Ishikawa (cell line): ENCODE measurements at regions not wholly inside any gene's neighbourhood (a gene's known extent, or its start where the extent isn't known, plus 50 kb on each side); places are given as distances from the start of the nearest gene placed in this dataset.

Experiments used
- CEBPB ChIP-seq: IDR thresholded peaks from 2 replicates; pipeline ENCODE4 v1.6.1; 2012
- CREB1 ChIP-seq: IDR thresholded peaks from 2 replicates; pipeline ENCODE4 v1.6.1; 2012; ENCODE audit warnings: low read depth
- EGR1 ChIP-seq: IDR thresholded peaks from 2 replicates; pipeline ENCODE4 v1.6.1; 2012
- EP300 ChIP-seq: IDR thresholded peaks from 2 replicates; pipeline ENCODE4 v1.6.1; 2012; ENCODE audit warnings: borderline replicate concordance
- FOXM1 ChIP-seq: IDR thresholded peaks from 2 replicates; pipeline ENCODE4 v1.6.1; 2012; ENCODE audit warnings: low read depth, borderline replicate concordance
- NFIC ChIP-seq: IDR thresholded peaks from 2 replicates; pipeline ENCODE4 v1.6.1; 2012
- RAD21 ChIP-seq: IDR thresholded peaks from 2 replicates; pipeline ENCODE4 v1.6.1; 2012; ENCODE audit warnings: low read depth
- TAF1 ChIP-seq: IDR thresholded peaks from 2 replicates; pipeline ENCODE4 v1.6.1; 2012; ENCODE audit warnings: low read depth, mild to moderate bottlenecking
- TCF12 ChIP-seq: IDR thresholded peaks from 2 replicates; pipeline ENCODE4 v1.6.1; 2012; ENCODE audit warnings: low read depth
- TEAD4 ChIP-seq: IDR thresholded peaks from 2 replicates; pipeline ENCODE4 v1.6.1; 2012
- YY1 ChIP-seq: IDR thresholded peaks from 2 replicates; pipeline ENCODE4 v1.6.1; 2012; ENCODE audit warnings: low read depth
- ZBTB7A ChIP-seq: IDR thresholded peaks from 2 replicates; pipeline ENCODE4 v1.6.1; 2012; ENCODE audit warnings: low read depth
- TF ChIP-seq, protein P1 (sequence below): IDR thresholded peaks from 2 replicates; pipeline ENCODE4 v1.6.1; 2012
- TF ChIP-seq, protein P2 (sequence below): IDR thresholded peaks from 2 replicates; pipeline ENCODE4 v1.6.1; 2012
- TF ChIP-seq, protein P3 (sequence below): IDR thresholded peaks from 2 replicates; pipeline ENCODE4 v1.6.1; 2012; ENCODE audit warnings: low read depth, mild to moderate bottlenecking

DNA sequence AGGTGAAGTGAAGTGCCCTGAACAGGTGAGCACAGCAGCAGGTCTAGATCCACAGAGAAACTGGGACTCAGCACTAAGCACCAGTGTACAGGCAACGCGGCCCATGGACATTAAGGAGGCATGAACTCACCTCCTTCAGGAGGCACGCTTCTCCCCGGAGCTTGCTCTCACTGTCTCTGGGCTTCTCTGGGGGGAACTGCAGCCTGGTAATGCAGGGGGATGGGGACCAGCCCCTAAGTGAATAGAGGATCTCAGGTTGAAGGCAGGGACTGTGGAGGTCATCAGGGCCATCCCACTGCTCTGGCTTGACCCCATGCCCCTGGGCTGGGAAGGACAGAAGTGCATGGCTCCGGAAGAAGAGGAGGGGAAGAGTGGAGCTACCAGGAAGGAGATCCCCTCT, 495.6 kb upstream of the B3GAT1 start:
- TF ChIP-seq CREB1 (no peak), CEBPB (no peak), EGR1 (no peak), ZBTB7A (no peak), TEAD4 (no peak), NFIC (no peak), TCF12 (no peak), TAF1 (no peak), YY1 (no peak), EP300 (no peak), RAD21 (no peak), FOXM1 (no peak)
- TF ChIP-seq, protein P1, sequence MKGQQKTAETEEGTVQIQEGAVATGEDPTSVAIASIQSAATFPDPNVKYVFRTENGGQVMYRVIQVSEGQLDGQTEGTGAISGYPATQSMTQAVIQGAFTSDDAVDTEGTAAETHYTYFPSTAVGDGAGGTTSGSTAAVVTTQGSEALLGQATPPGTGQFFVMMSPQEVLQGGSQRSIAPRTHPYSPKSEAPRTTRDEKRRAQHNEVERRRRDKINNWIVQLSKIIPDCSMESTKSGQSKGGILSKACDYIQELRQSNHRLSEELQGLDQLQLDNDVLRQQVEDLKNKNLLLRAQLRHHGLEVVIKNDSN: no peak
- TF ChIP-seq, protein P2, sequence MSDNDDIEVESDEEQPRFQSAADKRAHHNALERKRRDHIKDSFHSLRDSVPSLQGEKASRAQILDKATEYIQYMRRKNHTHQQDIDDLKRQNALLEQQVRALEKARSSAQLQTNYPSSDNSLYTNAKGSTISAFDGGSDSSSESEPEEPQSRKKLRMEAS: no peak
- TF ChIP-seq, protein P3, sequence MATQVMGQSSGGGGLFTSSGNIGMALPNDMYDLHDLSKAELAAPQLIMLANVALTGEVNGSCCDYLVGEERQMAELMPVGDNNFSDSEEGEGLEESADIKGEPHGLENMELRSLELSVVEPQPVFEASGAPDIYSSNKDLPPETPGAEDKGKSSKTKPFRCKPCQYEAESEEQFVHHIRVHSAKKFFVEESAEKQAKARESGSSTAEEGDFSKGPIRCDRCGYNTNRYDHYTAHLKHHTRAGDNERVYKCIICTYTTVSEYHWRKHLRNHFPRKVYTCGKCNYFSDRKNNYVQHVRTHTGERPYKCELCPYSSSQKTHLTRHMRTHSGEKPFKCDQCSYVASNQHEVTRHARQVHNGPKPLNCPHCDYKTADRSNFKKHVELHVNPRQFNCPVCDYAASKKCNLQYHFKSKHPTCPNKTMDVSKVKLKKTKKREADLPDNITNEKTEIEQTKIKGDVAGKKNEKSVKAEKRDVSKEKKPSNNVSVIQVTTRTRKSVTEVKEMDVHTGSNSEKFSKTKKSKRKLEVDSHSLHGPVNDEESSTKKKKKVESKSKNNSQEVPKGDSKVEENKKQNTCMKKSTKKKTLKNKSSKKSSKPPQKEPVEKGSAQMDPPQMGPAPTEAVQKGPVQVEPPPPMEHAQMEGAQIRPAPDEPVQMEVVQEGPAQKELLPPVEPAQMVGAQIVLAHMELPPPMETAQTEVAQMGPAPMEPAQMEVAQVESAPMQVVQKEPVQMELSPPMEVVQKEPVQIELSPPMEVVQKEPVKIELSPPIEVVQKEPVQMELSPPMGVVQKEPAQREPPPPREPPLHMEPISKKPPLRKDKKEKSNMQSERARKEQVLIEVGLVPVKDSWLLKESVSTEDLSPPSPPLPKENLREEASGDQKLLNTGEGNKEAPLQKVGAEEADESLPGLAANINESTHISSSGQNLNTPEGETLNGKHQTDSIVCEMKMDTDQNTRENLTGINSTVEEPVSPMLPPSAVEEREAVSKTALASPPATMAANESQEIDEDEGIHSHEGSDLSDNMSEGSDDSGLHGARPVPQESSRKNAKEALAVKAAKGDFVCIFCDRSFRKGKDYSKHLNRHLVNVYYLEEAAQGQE: no peak

DNA sequence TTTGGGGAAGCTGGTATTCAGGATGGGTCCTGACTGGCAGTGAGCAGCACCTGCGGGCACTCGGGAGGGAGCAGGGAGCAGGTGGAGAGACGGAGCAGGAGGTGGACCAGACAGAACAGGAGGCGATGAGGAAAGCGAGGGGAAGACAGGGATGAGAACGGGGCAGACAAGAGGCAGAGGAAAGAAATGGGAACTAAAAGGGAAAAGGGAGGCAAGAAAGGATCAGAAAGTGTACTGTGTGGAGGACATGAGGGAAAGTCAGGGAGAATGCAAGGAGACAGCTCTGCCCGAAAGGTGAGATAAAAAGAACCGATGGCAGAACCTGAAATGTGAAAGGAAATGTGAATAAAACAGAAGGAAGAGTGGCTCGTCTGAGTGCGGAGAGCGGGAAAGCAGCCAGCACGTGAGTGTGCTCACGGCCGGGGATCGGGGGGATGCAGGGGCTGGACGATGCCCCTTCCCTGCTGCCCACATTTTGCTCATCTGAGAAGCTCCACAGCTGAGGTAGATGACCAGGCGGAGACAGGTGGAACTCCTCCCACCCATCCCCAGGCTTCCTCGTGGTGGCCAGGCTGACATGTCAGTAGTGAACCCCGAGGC, 494.4 kb upstream of the B3GAT1 start:
- TF ChIP-seq RAD21: no peak
- no peak for TF ChIP-seq EP300
- no peak for TF ChIP-seq TAF1
- no peak for TF ChIP-seq YY1
- no peak for TF ChIP-seq CREB1
- no peak for TF ChIP-seq TCF12
- no peak for TF ChIP-seq NFIC
- TF ChIP-seq, protein P1: no peak
- no peak for TF ChIP-seq ZBTB7A
- TF ChIP-seq CEBPB: no peak
- TF ChIP-seq TEAD4: no peak
- no peak for TF ChIP-seq EGR1
- TF ChIP-seq, protein P3: no peak
- no peak for TF ChIP-seq FOXM1
- TF ChIP-seq, protein P2: no peak

DNA sequence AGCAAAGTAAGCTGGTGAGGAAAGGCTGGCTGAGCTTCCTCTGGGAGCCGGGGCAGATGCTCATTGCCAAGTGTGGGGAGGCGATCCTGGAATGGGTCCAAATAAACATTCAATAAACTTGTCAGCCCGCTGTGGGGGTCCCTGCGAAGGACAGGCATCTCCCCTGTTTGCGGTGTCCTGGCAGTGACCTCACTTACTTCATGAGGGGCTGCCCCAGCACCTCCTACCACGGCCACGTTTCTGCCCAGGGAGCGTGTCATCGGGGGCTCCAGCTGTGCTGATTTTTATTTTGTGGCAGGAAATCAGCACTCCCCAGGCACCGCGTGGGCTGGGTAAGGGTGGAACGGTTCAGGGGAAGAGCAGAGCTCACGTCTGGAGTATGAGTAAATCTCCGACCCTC, 493.9 kb upstream of the B3GAT1 start:
- TF ChIP-seq, protein P2: no peak
- TF ChIP-seq YY1 (no peak), RAD21 (no peak), TCF12 (no peak), TEAD4 (no peak), TAF1 (no peak), EGR1 (no peak), CEBPB (no peak), ZBTB7A (no peak), FOXM1 (no peak), EP300 (no peak), CREB1 (no peak), NFIC (no peak)
- TF ChIP-seq, protein P3: no peak
- TF ChIP-seq, protein P1: no peak

DNA sequence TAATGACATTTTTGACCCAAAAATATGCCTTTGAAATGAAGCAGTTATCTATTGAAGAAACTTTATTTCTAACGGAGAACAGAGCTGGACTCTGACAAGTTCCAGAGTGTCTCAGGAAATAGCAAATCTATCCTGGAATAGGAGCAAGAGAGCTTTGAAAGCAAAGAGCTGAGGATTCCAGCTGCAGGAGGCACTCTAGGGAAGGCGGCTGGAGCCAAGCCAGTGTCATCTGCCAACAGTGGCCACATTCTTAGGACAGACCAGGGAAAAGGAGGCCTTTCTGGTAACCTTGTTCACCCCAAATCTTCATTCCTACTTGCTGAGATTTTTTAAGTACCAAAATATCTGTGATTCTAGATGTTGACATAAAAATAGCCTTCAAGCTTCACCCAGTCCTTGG, 493.5 kb upstream of the B3GAT1 start:
- TF ChIP-seq, protein P1: no peak
- TF ChIP-seq TCF12: no peak
- no peak for TF ChIP-seq TEAD4
- no peak for TF ChIP-seq NFIC
- no peak for TF ChIP-seq CREB1
- no peak for TF ChIP-seq YY1
